LNCAP (cell line): ENCODE measurements at regions not wholly inside any gene's neighbourhood (a gene's known extent, or its start where the extent isn't known, plus 50 kb on each side); places are given as distances from the start of the nearest gene placed in this dataset.

ENCODE experiments used
- TF ChIP-seq, protein P1 (sequence below): fragments of 450-650 bp; IDR thresholded peaks from 2 replicates; pipeline ENCODE4 v1.5.1; 2017; ENCODE audit warnings: mild to moderate bottlenecking

- TF ChIP-seq, protein P1, sequence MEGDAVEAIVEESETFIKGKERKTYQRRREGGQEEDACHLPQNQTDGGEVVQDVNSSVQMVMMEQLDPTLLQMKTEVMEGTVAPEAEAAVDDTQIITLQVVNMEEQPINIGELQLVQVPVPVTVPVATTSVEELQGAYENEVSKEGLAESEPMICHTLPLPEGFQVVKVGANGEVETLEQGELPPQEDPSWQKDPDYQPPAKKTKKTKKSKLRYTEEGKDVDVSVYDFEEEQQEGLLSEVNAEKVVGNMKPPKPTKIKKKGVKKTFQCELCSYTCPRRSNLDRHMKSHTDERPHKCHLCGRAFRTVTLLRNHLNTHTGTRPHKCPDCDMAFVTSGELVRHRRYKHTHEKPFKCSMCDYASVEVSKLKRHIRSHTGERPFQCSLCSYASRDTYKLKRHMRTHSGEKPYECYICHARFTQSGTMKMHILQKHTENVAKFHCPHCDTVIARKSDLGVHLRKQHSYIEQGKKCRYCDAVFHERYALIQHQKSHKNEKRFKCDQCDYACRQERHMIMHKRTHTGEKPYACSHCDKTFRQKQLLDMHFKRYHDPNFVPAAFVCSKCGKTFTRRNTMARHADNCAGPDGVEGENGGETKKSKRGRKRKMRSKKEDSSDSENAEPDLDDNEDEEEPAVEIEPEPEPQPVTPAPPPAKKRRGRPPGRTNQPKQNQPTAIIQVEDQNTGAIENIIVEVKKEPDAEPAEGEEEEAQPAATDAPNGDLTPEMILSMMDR, result no peak
Measured at GRCh38 chr21:20110368-20110767, 887.8 kb upstream of the NCAM2 start.

DNA sequence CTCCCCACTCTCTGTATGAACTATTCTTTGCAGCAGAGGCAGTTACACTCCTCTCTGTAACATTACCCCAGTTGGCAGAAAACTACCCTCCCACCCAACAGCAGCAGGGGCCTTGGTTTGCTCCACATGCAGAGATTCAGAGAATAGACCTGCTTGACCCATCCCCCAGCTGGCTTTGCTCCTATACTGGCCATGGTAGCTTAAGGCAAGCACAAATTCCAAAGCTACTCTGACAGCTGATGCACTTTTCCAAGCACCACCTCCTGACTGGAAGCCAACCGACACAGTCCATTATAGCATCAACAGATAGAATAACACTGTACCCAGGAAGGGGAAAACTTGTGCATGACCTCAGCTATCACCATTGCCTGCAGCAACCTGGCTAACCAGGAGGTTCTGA lies 846.5 kb upstream of the NCAM2 start:
- TF ChIP-seq, protein P1, result no peak

DNA sequence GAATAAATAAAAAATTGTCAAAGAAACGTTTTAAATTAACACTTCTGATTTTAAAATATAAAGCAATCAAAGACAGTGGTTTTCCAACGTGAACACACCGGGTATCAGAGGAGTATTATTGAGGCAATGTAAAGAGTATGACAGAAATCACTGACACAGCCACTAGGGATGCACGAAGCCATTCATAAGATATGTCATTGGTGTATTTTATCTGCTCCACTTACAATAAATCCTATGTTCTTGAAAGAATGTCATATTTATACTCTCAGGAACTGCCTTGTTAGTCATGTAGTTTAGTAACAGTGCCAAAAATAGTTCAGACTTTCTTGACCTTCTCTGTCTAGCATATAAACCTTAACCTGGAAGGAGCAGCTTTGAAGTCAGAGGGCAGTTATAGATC lies 835.0 kb upstream of the NCAM2 start:
- TF ChIP-seq, protein P1, result no peak

DNA sequence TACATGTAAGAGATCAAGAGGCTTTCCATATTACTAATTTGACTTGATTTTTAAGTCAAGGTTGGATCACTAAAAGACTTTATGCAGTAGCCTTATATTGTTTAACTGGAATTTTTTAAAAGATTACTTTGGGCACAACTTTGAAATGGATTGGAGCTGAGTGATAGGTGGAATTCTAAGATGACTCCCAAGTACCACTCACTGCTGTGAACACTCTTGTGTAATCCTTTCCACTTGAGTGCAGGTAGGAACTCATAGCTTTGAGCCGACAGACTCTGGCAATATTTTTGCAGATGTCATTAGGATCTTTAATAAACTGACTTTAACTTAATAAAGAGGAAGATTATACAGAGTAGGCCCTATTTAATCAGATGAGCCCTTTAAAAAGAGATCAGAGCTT lies 831.1 kb upstream of the NCAM2 start:
- TF ChIP-seq, protein P1, result no peak

- TF ChIP-seq, protein P1, result no peak
Measured at GRCh38 chr21:20169812-20170576, 828.2 kb upstream of the NCAM2 start.

GRCh38 chr21:20186186-20186585 lies 812.0 kb upstream of the NCAM2 start:
- TF ChIP-seq, protein P1, result no peak

DNA sequence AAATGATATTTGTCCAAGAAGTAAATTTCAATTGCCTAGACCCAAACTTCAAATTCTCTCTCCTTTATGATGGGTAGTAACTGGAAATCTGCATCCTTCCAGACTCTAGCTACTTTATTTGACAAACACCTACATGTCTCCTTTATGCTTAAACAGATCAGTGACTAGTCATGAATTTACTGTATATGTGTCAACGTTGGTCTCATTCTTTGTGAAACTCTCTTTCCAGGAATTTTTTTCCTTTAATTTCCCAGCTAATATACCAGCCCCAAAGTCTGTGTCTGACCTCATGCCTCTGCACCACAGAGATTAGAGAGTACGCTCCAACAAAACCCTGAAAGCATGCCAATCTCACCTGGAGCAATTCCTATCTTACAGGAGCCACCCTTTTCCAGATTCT lies 811.2 kb upstream of the NCAM2 start:
- TF ChIP-seq, protein P1, result no peak

- TF ChIP-seq, protein P1, result no peak
Measured at GRCh38 chr21:20207335-20207734, 790.9 kb upstream of the NCAM2 start.
